KBM-7 (cell line): ENCODE measurements at regions not wholly inside any gene's neighbourhood (a gene's known extent, or its start where the extent isn't known, plus 50 kb on each side); places are given as distances from the start of the nearest gene placed in this dataset.

Experiments
- DNase-seq: peaks from one replicate; pipeline ENCODE4 v3.0.0-alpha.2; 2015
- in situ Hi-C: fragments of 300-500 bp; cut with MboI; formaldehyde crosslinking; loops from 2 replicates; pipeline ENCODE4 v1.14.3; 2020; ENCODE audit warnings: low sequenced_read_pairs, low pct_unique_long_range_greater_than_20kb, mixed read lengths

DNA sequence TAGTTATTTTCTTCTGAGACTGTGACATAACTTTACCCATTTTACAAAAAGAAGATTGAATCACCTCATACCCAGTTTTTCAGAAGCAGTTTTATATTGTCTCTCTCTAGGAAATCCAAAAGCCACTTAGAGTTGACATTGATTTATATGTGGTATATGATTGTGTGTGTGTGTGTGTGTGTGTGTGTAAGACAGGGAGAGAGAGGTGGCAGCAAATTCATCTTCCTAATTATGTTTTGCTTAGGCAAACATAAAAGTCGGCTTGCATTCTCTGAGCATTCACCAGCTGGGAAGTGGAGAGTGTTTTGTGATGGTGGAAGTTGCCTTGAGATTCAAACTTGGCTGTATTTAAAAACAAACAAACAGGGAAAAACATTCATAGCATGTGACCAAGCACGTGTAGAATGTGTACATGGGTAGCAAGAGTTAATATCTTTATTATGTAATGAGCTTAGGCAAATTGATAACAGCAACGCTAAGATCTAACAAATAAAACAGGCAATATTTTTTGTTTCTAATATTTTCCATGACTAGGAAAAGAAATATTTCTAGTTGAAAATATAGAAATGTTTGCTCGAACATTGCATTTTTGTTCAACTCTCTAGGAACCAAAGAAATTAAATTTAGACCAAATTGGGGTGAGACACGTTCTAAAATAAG lies 64.4 kb upstream of the IGF1R start:
- in situ Hi-C loops: no loop called here
- no peak for DNase-seq

DNA sequence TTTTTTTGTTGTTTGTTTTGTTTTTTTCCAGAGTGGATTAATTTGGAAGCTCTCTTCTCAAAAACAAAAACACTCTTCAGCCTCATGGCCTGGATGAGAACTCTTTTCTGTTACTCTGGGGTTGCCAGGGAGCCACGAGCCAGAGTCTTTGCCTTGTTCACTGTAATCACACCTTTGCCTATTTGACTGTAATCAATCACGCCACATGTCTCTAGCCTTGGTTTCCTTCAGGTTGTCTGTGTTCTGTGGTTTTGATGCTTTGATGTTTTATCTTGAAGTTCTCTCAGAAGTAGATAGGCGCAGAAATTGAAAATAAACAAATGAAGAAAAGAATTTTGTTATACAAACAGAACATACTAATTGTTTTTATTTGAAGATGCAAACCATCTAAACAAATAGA lies 62.3 kb upstream of the IGF1R start:
- in situ Hi-C loops: no loop called here

GRCh38 chr15:98592136-98592535 lies 56.2 kb upstream of the IGF1R start:
- DNase-seq: no peak
- in situ Hi-C loops: no loop called here

More for the DNA sequence above, 62.3 kb upstream of the IGF1R start:
- DNase-seq: no peak

GRCh38 chr15:98596131-98596530 lies 52.2 kb upstream of the IGF1R start:
- DNase-seq: no peak
- in situ Hi-C loops: no loop called here

GRCh38 chr15:98596885-98597392 lies 51.4 kb upstream of the IGF1R start:
- in situ Hi-C loops: no loop called here
- DNase-seq: no peak

DNA sequence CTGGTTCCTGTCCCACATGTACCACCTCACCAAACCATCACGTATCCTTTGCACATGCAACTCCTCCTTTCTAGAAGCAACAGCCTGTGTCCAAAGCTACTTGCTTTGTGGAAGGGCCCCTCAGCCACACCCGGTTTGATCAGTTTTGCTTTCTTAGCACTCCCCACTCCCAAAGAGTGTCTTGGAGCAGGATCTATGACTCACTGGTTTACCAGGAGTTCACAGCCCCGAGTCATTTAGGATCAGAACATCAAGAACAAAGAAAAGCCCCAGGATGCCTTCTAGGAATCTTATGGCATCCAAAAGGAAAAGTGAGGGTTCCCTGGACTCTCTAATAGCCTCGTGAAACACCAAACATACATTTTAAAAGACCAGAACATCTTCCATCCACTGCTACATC lies 50.7 kb upstream of the IGF1R start:
- no peak for DNase-seq
- in situ Hi-C loops: no loop called here
